ENCODE measurements at regions not wholly inside any gene's neighbourhood (a gene's known extent, or its start where the extent isn't known, plus 50 kb on each side); places are given as distances from the start of the nearest gene placed in this dataset.

- Histone ChIP-seq H2AK5ac (ENCODE audit: low read depth, low read length) (no peak overlapping the region), H3K27me3 (replicated peaks in 1 of 4; ENCODE audit: control insufficient read depth in 3 of 4, extremely low read depth in 1 of 4, insufficient read depth in 3 of 4, low read length in 3 of 4) (no peaks in the 10 kb centered on the region), H4K8ac (ENCODE audit: extremely low read depth, insufficient read depth, low read length) (peak overlapping the region; percentile 46; the same call in 1 of the 2 replicates), H3K18ac (ENCODE audit: extremely low read depth, low read length) (0 out of 2 replicates have a peak overlapping the region, but pooled peaks have one; percentile 24), H4K20me1 (replicated peaks in 1 of 2; ENCODE audit: control insufficient read depth in 1 of 2, insufficient read depth in 2 of 2, low read length in 2 of 2) (no peaks in the 10 kb centered on the region), H2BK120ac (replicated peaks; ENCODE audit: low read depth, low read length) (no peak overlapping the region), H4K5ac (ENCODE audit: insufficient read length, low read depth, low read length) (no peak overlapping the region), H2BK12ac (ENCODE audit: low read depth, low read length) (no peak overlapping the region; the same call in none of the 2 replicates), H3K79me1 (ENCODE audit: low read depth, low read length) (no peaks in the 10 kb centered on the region), H3K79me2 (ENCODE audit: control insufficient read depth in 1 of 2, insufficient read depth in 2 of 2, low read length in 2 of 2) (no peaks in the 10 kb centered on the region), H2BK20ac (ENCODE audit: low read length) (peak overlapping the region; percentile 8; the same call in 1 of the 2 replicates), H3K14ac (ENCODE audit: insufficient read length) (no peak overlapping the region), H3K4me3 (ENCODE audit: extremely low read depth in 1 of 4, insufficient read depth in 2 of 4, low read depth in 3 of 4, low read length in 4 of 4) (no peak overlapping the region), H3K36me3 (ENCODE audit: control insufficient read depth in 2 of 4, insufficient read depth in 4 of 4, low read length in 3 of 4) (no peaks in the 10 kb centered on the region), H4K91ac (replicated peaks; ENCODE audit: insufficient read length, low read length) (no peak overlapping the region), H3K4ac (replicated peaks; ENCODE audit: insufficient read length, low read depth, low read length) (no peak overlapping the region), H3K27ac (ENCODE audit: low read depth, low read length) (no peak overlapping the region), H2BK15ac (ENCODE audit: low read length) (no peak overlapping the region), H2BK5ac (ENCODE audit: low read depth, low read length) (peak overlapping the region; percentile 14; the same call in 1 of the 2 replicates), H3K23ac (ENCODE audit: insufficient read length) (no peak overlapping the region), H3K23me2 (ENCODE audit: low read depth, low read length) (peaks cover 1% of the 10 kb centered on the region; the same call in 1 of the 2 replicates), H3K4me1 (replicated peaks in 1 of 4; ENCODE audit: control insufficient read depth in 3 of 4, insufficient read depth in 4 of 4, low read length in 3 of 4) (no peaks in the 10 kb centered on the region), H3K9me3 (ENCODE audit: insufficient read depth in 2 of 2, low read depth in 1 of 2, low read length in 1 of 2) (no peaks in the 10 kb centered on the region), H2AFZ (ENCODE audit: low read length) (peak overlapping the region; percentile 22; the same call in 1 of the 2 replicates), H3K4me2 (ENCODE audit: insufficient read depth in 1 of 2, low read depth in 2 of 2, low read length in 2 of 2) (no peak overlapping the region), H3K9ac (replicated peaks in 1 of 4; ENCODE audit: extremely low read depth in 1 of 4, low read depth in 3 of 4, low read length in 3 of 4) (no peak overlapping the region; a peak in 1 of 7 replicates), H3K56ac (replicated peaks; ENCODE audit: insufficient read length, low read depth, low read length) (no peak overlapping the region)
- POLR2A ChIA-PET (ENCODE audit: partially characterized antibody), result no interaction called here
- CTCF ChIA-PET (ENCODE audit: partially characterized antibody), result interaction anchor here (0.9 to 1.0 kb wide), 2 partner anchors 110 to 415 kb away, joined by 3 read pairs; no protein-coding TSS in a partner anchor
- WGBS, 2 experiments (ENCODE audit: extremely low coverage in 1 of 2, insufficient coverage in 1 of 2, insufficient read length in 1 of 2, insufficient replicate concordance in 2 of 2, low coverage in 1 of 2, low lambda C conversion rate in 2 of 2, missing lambda C conversion rate in 1 of 2), result 91% methylated on average over 11 of the region's 11 CpGs; no CpG with 5 or more reads in 1 of the 2 experiments
- DNase-seq (ENCODE audit: low read depth in 1 of 2, low spot score in 2 of 2), result no peak
- no peak for FAIRE-seq
- no peak for TF ChIP-seq CEBPB (IDR thresholded peaks at IDR 0.05; ENCODE audit: low read depth, low read length)
- TF ChIP-seq CTCF (IDR thresholded peaks at IDR 0.05; ENCODE audit: control extremely low read depth in 1 of 3, insufficient read depth in 1 of 3, low read depth in 1 of 3, low read length in 3 of 3), result no peak
- no peak for TF ChIP-seq RAD21 (IDR thresholded peaks at IDR 0.05 in 1 of 2, conservative IDR thresholded peaks at IDR 0.05 in 1 of 2; ENCODE audit: low read depth in 2 of 2, low read length in 2 of 2)
- no peak for TF ChIP-seq KDM4A (IDR thresholded peaks at IDR 0.05; ENCODE audit: low read depth, low read length, severe bottlenecking)
- TF ChIP-seq JUND (IDR thresholded peaks at IDR 0.05; ENCODE audit: low read length), result no peak
- no peak for TF ChIP-seq SIN3A (conservative IDR thresholded peaks at IDR 0.05 in 1 of 2, IDR thresholded peaks at IDR 0.05 in 1 of 2; ENCODE audit: low read depth in 1 of 2, low read length in 2 of 2)
- no peak for TF ChIP-seq CTBP2 (IDR thresholded peaks at IDR 0.05; ENCODE audit: borderline replicate concordance, insufficient read depth, insufficient read length, low read length)
- no peak for TF ChIP-seq TAF1 (IDR thresholded peaks at IDR 0.05; ENCODE audit: low read depth, low read length)
- no peak for TF ChIP-seq NANOG (IDR thresholded peaks at IDR 0.05; ENCODE audit: insufficient read depth, low read depth, low read length, poor library complexity, severe bottlenecking)
- no peak for TF ChIP-seq HDAC2 (IDR thresholded peaks at IDR 0.05; ENCODE audit: borderline replicate concordance in 1 of 2, low read depth in 2 of 2, low read length in 2 of 2)
Observed at GRCh38 chr5:84634256-84634655, 249.6 kb upstream of the EDIL3 start.

Data from H1 (cell line).